Right lobe of liver (tissue), 4 donors: ENCODE measurements at regions not wholly inside any gene's neighbourhood (a gene's known extent, or its start where the extent isn't known, plus 50 kb on each side); places are given as distances from the start of the nearest gene placed in this dataset.

Experiments
- CTCF ChIP-seq, 4 donors: fragments of 200-600 bp in 3 of 4; fragments of 450-650 bp in 1 of 4; IDR thresholded peaks; one replicate each; pipeline versions ENCODE4 v1.5.1 to v1.8.0; 2016 to 2022; ENCODE audit warnings: antibody characterized with exemption in 4 of 4, mild to moderate bottlenecking in 2 of 4
- POLR2A ChIP-seq: fragments of 450-650 bp; IDR thresholded peaks from one replicate; pipeline ENCODE4 v1.6.1; 2017; ENCODE audit warnings: antibody characterized with exemption, mild to moderate bottlenecking
- donor health status: DM: no; HTN: no; CAD: no.
- donor health status: DM: no; HTN: no; CAD: no.
- donor health status: DM: no; HTN: yes; CAD: no.

GRCh38 chr20:61045091-61045490, 207.0 kb upstream of the CDH4 start:
- TF ChIP-seq CTCF (IDR thresholded peaks at IDR 0.05) (no peak), POLR2A (no peak)
